BE2C (cell line): ENCODE measurements at regions not wholly inside any gene's neighbourhood (a gene's known extent, or its start where the extent isn't known, plus 50 kb on each side); places are given as distances from the start of the nearest gene placed in this dataset.
"Not testable (repeated sequence)": the region's sequence is repeated elsewhere in the genome, so short reads cannot be mapped to it uniquely, and the experiment has no call there.

Experiments used
- DNase-seq: peaks from one replicate; pipeline ENCODE4 v3.0.0-alpha.2; 2020
- H3K27me3 ChIP-seq: fragments of 250-450 bp; sonication (Bioruptor Pico); 2 replicates; pipeline ENCODE4 v1.5.1; 2020; ENCODE audit warnings: mild to moderate bottlenecking
- H3K36me3 ChIP-seq: fragments of 250-450 bp; sonication (Bioruptor Pico); 2 replicates; pipeline ENCODE4 v1.5.1; 2020; ENCODE audit warnings: mild to moderate bottlenecking
- H3K4me1 ChIP-seq: fragments of 250-450 bp; sonication (Bioruptor Pico); 2 replicates; pipeline ENCODE4 v1.5.1; 2020
- H3K4me3 ChIP-seq: 2 replicates; pipeline ENCODE4 v1.5.1; 2011; ENCODE audit warnings: low read depth, low read length
- H3K9me3 ChIP-seq: fragments of 250-450 bp; sonication (Bioruptor Pico); 2 replicates; pipeline ENCODE4 v1.5.1; 2020
- CTCF ChIP-seq: IDR thresholded peaks from 2 replicates; pipeline ENCODE4 v1.5.1; 2012; ENCODE audit warnings: mild to moderate bottlenecking, low read depth, low read length

- H3K4me3 ChIP-seq, H3K9me3 ChIP-seq, DNase-seq, H3K4me1 ChIP-seq, H3K36me3 ChIP-seq, H3K27me3 ChIP-seq: not testable (repeated sequence)
Measured at GRCh38 chr2:113365290-113365689, 72.2 kb upstream of the ZNG1B start.

GRCh38 chr2:113361051-113361450, 76.4 kb upstream of the ZNG1B start:
- no peak overlapping the region for H3K4me3 ChIP-seq
- no peak for TF ChIP-seq CTCF

GRCh38 chr2:113357071-113357470, 78.3 kb upstream of the PAX8 start:
- H3K9me3 ChIP-seq: no peaks in the 10 kb centered on the region
- H3K4me3 ChIP-seq: no peak overlapping the region
- no peak for DNase-seq
- H3K4me1 ChIP-seq: no peaks in the 10 kb centered on the region
- no peak for TF ChIP-seq CTCF
- H3K36me3 ChIP-seq: no peaks in the 10 kb centered on the region
- no peaks in the 10 kb centered on the region for H3K27me3 ChIP-seq

More at GRCh38 chr2:113361051-113361450, 76.4 kb upstream of the ZNG1B start:
- no peaks in the 10 kb centered on the region for H3K27me3 ChIP-seq
- H3K9me3 ChIP-seq: no peaks in the 10 kb centered on the region
- H3K36me3 ChIP-seq: no peaks in the 10 kb centered on the region
- H3K4me1 ChIP-seq: no peaks in the 10 kb centered on the region
- DNase-seq: no peak

GRCh38 chr2:113356284-113356683, 77.6 kb upstream of the PAX8 start:
- not testable (repeated sequence) for H3K4me3 ChIP-seq, DNase-seq, H3K9me3 ChIP-seq, H3K27me3 ChIP-seq, H3K36me3 ChIP-seq, H3K4me1 ChIP-seq

- not testable (repeated sequence) for H3K4me1 ChIP-seq, H3K9me3 ChIP-seq, H3K27me3 ChIP-seq, H3K4me3 ChIP-seq, DNase-seq, H3K36me3 ChIP-seq
Measured at GRCh38 chr2:113355339-113356015, 76.8 kb upstream of the PAX8 start.

GRCh38 chr2:113351375-113352355, 72.9 kb upstream of the PAX8 start:
- DNase-seq: no peak
- H3K36me3 ChIP-seq: no peaks in the 10 kb centered on the region
- no peaks in the 10 kb centered on the region for H3K9me3 ChIP-seq
- H3K4me3 ChIP-seq: no peak overlapping the region
- H3K27me3 ChIP-seq: no peaks in the 10 kb centered on the region
- no peaks in the 10 kb centered on the region for H3K4me1 ChIP-seq
- no peak for TF ChIP-seq CTCF

- H3K36me3 ChIP-seq: not testable (repeated sequence)
Measured at GRCh38 chr2:113343800-113344199, 65.1 kb upstream of the PAX8 start.

GRCh38 chr2:113342650-113343049, 63.9 kb upstream of the PAX8 start:
- Histone ChIP-seq H3K4me1 (no peaks in the 10 kb centered on the region), H3K9me3 (no peaks in the 10 kb centered on the region), H3K36me3 (no peaks in the 10 kb centered on the region), H3K4me3 (no peak overlapping the region), H3K27me3 (no peaks in the 10 kb centered on the region)
- no peak for DNase-seq
- no peak for TF ChIP-seq CTCF

More at GRCh38 chr2:113343800-113344199, 65.1 kb upstream of the PAX8 start:
- H3K4me3 ChIP-seq, DNase-seq, H3K9me3 ChIP-seq, H3K4me1 ChIP-seq, H3K27me3 ChIP-seq: not testable (repeated sequence)

GRCh38 chr2:113341870-113342253, 63.1 kb upstream of the PAX8 start:
- not testable (repeated sequence) for H3K4me1 ChIP-seq, H3K4me3 ChIP-seq, H3K27me3 ChIP-seq

More at GRCh38 chr2:113341870-113342253, 63.1 kb upstream of the PAX8 start:
- H3K9me3 ChIP-seq, DNase-seq, H3K36me3 ChIP-seq: not testable (repeated sequence)
